Natural killer cell (primary cell): ENCODE measurements at regions not wholly inside any gene's neighbourhood (a gene's known extent, or its start where the extent isn't known, plus 50 kb on each side); places are given as distances from the start of the nearest gene placed in this dataset.

ENCODE experiments used
- ATAC-seq, 3 donors: fragments of 150-1000 bp in 2 of 3; fragments of 200-7000 bp in 1 of 3; cut with Tn5 transposase; 1 replicate in 1 of 3; 2 replicates in 2 of 3; pipeline ENCODE4 v1.10.0; 2021; ENCODE audit warnings: mild to moderate bottlenecking in 2 of 3, moderate library complexity in 2 of 3
- DNase-seq, 2 donors: peaks; one replicate each; pipeline versions ENCODE4 v3.0.0 to v3.0.0-alpha.2; 2013 to 2021; ENCODE audit warnings: mixed read lengths in 1 of 2
- H3K27ac ChIP-seq: one replicate; pipeline ENCODE4 v1.5.1; 2013; ENCODE audit warnings: mild to moderate bottlenecking, low read length
- H3K27me3 ChIP-seq: one replicate; pipeline ENCODE4 v1.6.1; 2013; ENCODE audit warnings: low read length; ENCODE audit not compliant: control insufficient read depth, insufficient read depth
- H3K36me3 ChIP-seq: one replicate; pipeline ENCODE4 v1.6.1; 2013; ENCODE audit warnings: low read length; ENCODE audit not compliant: control insufficient read depth, insufficient read depth
- H3K4me1 ChIP-seq: one replicate; pipeline ENCODE4 v1.6.1; 2013; ENCODE audit warnings: low read length; ENCODE audit not compliant: control insufficient read depth, insufficient read depth
- H3K4me3 ChIP-seq: one replicate; pipeline ENCODE4 v1.5.1; 2013; ENCODE audit warnings: low read length
- H3K9me3 ChIP-seq: one replicate; pipeline ENCODE4 v1.6.1; 2013; ENCODE audit warnings: low read length; ENCODE audit not compliant: control insufficient read depth, insufficient read depth
- H3K27ac Mint-ChIP-seq, 2 donors: one replicate each; pipeline ENCODE4 v1.8.0; 2022; ENCODE audit warnings: mild to moderate bottlenecking in 2 of 2, mixed read lengths in 2 of 2, moderate library complexity in 1 of 2
- H3K27me3 Mint-ChIP-seq, 2 donors: one replicate each; pipeline ENCODE4 v1.8.0; 2022; ENCODE audit warnings: low read depth in 2 of 2, mixed read lengths in 2 of 2
- H3K36me3 Mint-ChIP-seq: one replicate; pipeline ENCODE4 v1.8.0; 2022; ENCODE audit warnings: mixed read lengths
- H3K4me1 Mint-ChIP-seq, 2 donors: one replicate each; pipeline ENCODE4 v1.8.0; 2022; ENCODE audit warnings: mixed read lengths in 2 of 2
- H3K4me3 Mint-ChIP-seq: one replicate; pipeline ENCODE4 v1.8.0; 2022; ENCODE audit warnings: mild to moderate bottlenecking, moderate library complexity, mixed read lengths
- H3K9me3 Mint-ChIP-seq, 2 donors: one replicate each; pipeline ENCODE4 v1.8.0; 2022; ENCODE audit warnings: mixed read lengths in 2 of 2
- WGBS: methylation state at CpG from one replicate; pipeline ENCODE4 v1.1.7; 2013; ENCODE audit warnings: missing lambda C conversion rate; ENCODE audit not compliant: insufficient coverage; 5-methylcytosine and 5-hydroxymethylcytosine counted together
- intact Hi-C: fragments of 100-400 bp; cut with micrococcal nuclease; formaldehyde crosslinking; loops from one replicate; pipeline ENCODE4 v1.14.2; 2022
- TF ChIP-seq, protein P1 (sequence below): fragments of 200-600 bp; IDR thresholded peaks from one replicate; pipeline ENCODE4 v1.8.0; 2022; ENCODE audit warnings: antibody characterized with exemption

DNA sequence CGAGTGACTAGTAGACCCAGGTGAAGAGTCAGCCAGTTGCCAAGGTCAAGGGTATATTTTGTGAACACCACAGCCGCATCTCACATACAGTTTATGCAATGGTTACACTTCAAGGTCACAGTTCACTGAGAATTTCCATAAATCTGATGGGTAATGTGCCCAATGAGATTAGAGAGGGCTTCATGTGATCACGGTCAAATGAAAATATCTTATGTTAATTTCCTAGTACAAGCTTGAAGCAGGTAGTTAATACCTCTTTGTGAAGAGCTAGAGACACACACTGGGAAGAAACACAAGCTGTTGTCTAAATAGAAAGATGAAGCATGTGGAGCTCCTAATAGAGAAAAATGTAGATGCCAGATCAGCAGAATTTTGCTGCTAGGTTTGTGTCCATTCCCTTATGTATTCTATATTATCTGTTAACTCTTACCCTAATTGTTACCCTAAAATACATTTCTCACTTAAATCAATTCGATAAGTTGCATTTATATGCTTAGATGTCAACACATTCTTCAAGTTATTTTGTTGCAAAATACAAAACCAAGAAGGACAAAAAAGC is 136.0 kb downstream of the NR2F2 start:
- Histone ChIP-seq H3K27ac (no peak overlapping the region), H3K9me3 (no peaks in the 10 kb centered on the region), H3K27me3 (no peaks in the 10 kb centered on the region), H3K4me3 (no peak overlapping the region), H3K4me1 (no peaks in the 10 kb centered on the region), H3K36me3 (no peaks in the 10 kb centered on the region)
- ATAC-seq (no peak), DNase-seq (no peak)
- Mint-ChIP-seq H3K27me3 (peaks cover 20 to 28% of the 10 kb centered on the region in 2 donors), H3K27ac (no peak overlapping the region), H3K9me3 (no peaks in the 10 kb centered on the region), H3K4me1 (no peaks in the 10 kb centered on the region), H3K36me3 (no peaks in the 10 kb centered on the region), H3K4me3 (no peak overlapping the region)
- TF ChIP-seq, protein P1, sequence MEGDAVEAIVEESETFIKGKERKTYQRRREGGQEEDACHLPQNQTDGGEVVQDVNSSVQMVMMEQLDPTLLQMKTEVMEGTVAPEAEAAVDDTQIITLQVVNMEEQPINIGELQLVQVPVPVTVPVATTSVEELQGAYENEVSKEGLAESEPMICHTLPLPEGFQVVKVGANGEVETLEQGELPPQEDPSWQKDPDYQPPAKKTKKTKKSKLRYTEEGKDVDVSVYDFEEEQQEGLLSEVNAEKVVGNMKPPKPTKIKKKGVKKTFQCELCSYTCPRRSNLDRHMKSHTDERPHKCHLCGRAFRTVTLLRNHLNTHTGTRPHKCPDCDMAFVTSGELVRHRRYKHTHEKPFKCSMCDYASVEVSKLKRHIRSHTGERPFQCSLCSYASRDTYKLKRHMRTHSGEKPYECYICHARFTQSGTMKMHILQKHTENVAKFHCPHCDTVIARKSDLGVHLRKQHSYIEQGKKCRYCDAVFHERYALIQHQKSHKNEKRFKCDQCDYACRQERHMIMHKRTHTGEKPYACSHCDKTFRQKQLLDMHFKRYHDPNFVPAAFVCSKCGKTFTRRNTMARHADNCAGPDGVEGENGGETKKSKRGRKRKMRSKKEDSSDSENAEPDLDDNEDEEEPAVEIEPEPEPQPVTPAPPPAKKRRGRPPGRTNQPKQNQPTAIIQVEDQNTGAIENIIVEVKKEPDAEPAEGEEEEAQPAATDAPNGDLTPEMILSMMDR: no peak
- intact Hi-C loops: no loop called here
- WGBS: 75% methylated on average over 3 of the region's 4 CpGs

DNA sequence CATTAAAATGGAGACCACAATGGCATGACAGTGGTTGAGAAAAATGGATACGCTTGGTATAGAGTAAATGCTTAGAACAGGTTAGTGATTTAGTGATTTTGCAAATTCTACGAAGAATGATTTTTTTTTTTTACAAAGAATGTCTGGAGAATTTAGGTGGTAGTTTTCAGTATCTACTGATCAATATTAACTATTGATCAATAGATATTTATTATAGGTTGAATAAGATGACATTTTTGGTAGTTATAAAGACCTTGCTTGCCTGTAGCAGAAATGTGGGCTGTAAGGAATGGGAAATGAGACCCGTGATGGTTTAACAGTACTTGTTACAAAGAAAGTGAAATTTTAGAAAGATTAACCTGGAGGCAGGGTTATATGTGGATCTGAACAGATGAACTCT is 137.5 kb downstream of the NR2F2 start:
- no peaks in the 10 kb centered on the region for H3K27me3 ChIP-seq
- 85% methylated on average over 2 of the region's 3 CpGs for WGBS
- H3K4me3 ChIP-seq: no peak overlapping the region
- Mint-ChIP-seq H3K9me3 (no peaks in the 10 kb centered on the region), H3K36me3 (no peaks in the 10 kb centered on the region), H3K4me3 (no peak overlapping the region), H3K4me1 (no peaks in the 10 kb centered on the region), H3K27me3 (peaks cover 22 to 39% of the 10 kb centered on the region in 2 donors), H3K27ac (no peak overlapping the region)
- no peak for ATAC-seq
- no peaks in the 10 kb centered on the region for H3K9me3 ChIP-seq
- TF ChIP-seq, protein P1: no peak
- H3K4me1 ChIP-seq: no peaks in the 10 kb centered on the region
- intact Hi-C loops: no loop called here
- no peaks in the 10 kb centered on the region for H3K36me3 ChIP-seq
- H3K27ac ChIP-seq: no peak overlapping the region
- DNase-seq: no peak

DNA sequence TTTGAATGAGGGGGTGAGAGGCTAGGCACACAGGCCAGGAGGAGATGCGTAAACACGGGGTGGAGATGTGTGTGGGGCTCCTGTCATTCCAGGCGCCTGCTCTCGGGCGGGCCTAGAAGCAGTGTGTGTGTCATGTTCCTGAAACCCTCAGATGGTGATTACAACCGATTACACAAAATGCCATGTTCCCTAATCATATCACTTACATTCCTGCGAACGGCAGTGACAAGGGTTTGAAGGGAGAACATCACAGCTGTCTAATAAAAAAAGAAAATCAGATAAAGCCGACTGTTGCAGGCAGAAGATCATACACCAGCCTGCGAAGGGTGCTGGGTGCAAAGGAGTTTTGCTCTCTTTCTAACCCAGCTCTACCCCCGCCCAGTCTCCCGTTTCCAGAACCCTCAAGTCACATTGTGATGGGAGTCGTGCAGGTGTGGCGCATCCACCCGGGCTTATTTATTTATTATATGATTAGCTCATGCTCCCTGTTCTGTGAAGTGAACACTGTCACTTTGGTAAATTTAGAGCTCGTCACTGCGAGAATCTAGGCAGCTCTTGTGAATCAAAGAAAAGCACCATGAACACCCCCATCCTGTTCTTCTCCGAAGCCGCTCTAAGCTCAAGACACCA is 140.3 kb downstream of the NR2F2 start:
- Histone ChIP-seq H3K27me3 (no peaks in the 10 kb centered on the region), H3K36me3 (no peaks in the 10 kb centered on the region), H3K4me3 (no peak overlapping the region), H3K9me3 (no peaks in the 10 kb centered on the region), H3K27ac (no peak overlapping the region), H3K4me1 (no peaks in the 10 kb centered on the region)
- TF ChIP-seq, protein P1: no peak
- ATAC-seq (no peak), DNase-seq (no peak)
- WGBS: 87% methylated on average over 19 of the region's 19 CpGs
- no peaks in the 10 kb centered on the region for H3K4me1 Mint-ChIP-seq
- H3K4me3 Mint-ChIP-seq: no peak overlapping the region
- H3K27me3 Mint-ChIP-seq: peaks cover 23 to 42% of the 10 kb centered on the region in 2 donors
- H3K9me3 Mint-ChIP-seq: no peaks in the 10 kb centered on the region
- no peaks in the 10 kb centered on the region for H3K36me3 Mint-ChIP-seq
- intact Hi-C loops: no loop called here
- H3K27ac Mint-ChIP-seq: no peak overlapping the region

DNA sequence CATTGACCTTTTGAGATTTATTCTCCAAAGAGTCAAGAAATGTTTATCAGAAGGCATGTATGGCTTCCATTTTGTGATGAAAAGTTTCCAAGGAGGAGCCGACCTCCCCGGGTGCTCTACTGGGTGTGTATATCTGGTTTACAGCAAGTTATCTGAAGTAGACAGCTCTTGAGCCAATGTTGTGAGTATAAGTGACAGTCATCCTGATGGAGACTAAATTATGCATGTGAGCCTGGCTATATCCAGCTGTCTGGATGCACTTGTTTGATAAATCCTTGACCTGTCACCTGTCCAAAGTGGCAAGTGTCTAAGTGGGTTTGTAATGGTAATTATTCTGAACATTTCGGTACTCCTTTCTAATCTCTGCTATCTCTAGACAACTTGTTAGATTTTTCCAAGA is 142.2 kb downstream of the NR2F2 start:
- no peaks in the 10 kb centered on the region for H3K36me3 Mint-ChIP-seq
- peaks cover 20 to 32% of the 10 kb centered on the region in 2 donors for H3K27me3 Mint-ChIP-seq
- no peaks in the 10 kb centered on the region for H3K4me1 Mint-ChIP-seq
- no peak overlapping the region for H3K4me3 Mint-ChIP-seq
- ATAC-seq (no peak), DNase-seq (no peak)
- TF ChIP-seq, protein P1: no peak
- intact Hi-C loops: no loop called here
- Histone ChIP-seq H3K4me3 (no peak overlapping the region), H3K4me1 (no peaks in the 10 kb centered on the region), H3K36me3 (no peaks in the 10 kb centered on the region), H3K9me3 (no peaks in the 10 kb centered on the region), H3K27me3 (no peaks in the 10 kb centered on the region), H3K27ac (no peak overlapping the region)
- H3K27ac Mint-ChIP-seq: no peak overlapping the region
- 87% methylated on average over 2 of the region's 3 CpGs for WGBS
- no peaks in the 10 kb centered on the region for H3K9me3 Mint-ChIP-seq
